Stimulated activated naive CD8-positive, alpha-beta T cell treated with anti-CD3 and anti-CD28 coated beads, Interleukin-15, amount 100 ng/mL, for 72 hours (primary cell): ENCODE measurements at regions not wholly inside any gene's neighbourhood (a gene's known extent, or its start where the extent isn't known, plus 50 kb on each side); places are given as distances from the start of the nearest gene placed in this dataset.
"Not testable (repeated sequence)": the region's sequence is repeated elsewhere in the genome, so short reads cannot be mapped to it uniquely, and the experiment has no call there.

Source experiments
- ATAC-seq: fragments of 150-1000 bp; cut with Tn5 transposase; 2 replicates; pipeline ENCODE4 v1.10.0; 2021; ENCODE audit warnings: mild to moderate bottlenecking, moderate library complexity
- DNase-seq, 2 donors: peaks; one replicate each; pipeline ENCODE4 v3.0.0; 2021 to 2022
- H3K27ac Mint-ChIP-seq, 2 donors: one replicate each; pipeline ENCODE4 v1.8.0; 2022; ENCODE audit warnings: mild to moderate bottlenecking in 2 of 2, mixed read lengths in 2 of 2, moderate library complexity in 2 of 2
- H3K27me3 Mint-ChIP-seq: one replicate; pipeline ENCODE4 v1.8.0; 2022; ENCODE audit warnings: mixed read lengths
- H3K4me1 Mint-ChIP-seq: one replicate; pipeline ENCODE4 v1.8.0; 2022; ENCODE audit warnings: mild to moderate bottlenecking, mixed read lengths
- H3K4me3 Mint-ChIP-seq, 2 donors: one replicate each; pipeline ENCODE4 v1.8.0; 2022; ENCODE audit warnings: mild to moderate bottlenecking in 2 of 2, mixed read lengths in 2 of 2, moderate library complexity in 1 of 2
- H3K9me3 Mint-ChIP-seq, 2 donors: one replicate each; pipeline ENCODE4 v1.8.0; 2022; ENCODE audit warnings: mixed read lengths in 2 of 2

GRCh38 chr5:158236511-158237335, 377.8 kb upstream of the CLINT1 start:
- no peak for DNase-seq
- no peaks in the 10 kb centered on the region for H3K27me3 Mint-ChIP-seq
- peaks cover 0 to 6% of the 10 kb centered on the region in 2 donors for H3K9me3 Mint-ChIP-seq
- no peak overlapping the region for H3K4me3 Mint-ChIP-seq
- H3K4me1 Mint-ChIP-seq = peaks cover 18% of the 10 kb centered on the region
- H3K27ac Mint-ChIP-seq = peak overlapping the region in 1 of 2 donors; percentile 12
- peak; percentile 59 for ATAC-seq

- no peak for DNase-seq
- Mint-ChIP-seq H3K27me3 (no peaks in the 10 kb centered on the region), H3K4me1 (peaks cover 18% of the 10 kb centered on the region), H3K9me3 (peaks cover 0 to 7% of the 10 kb centered on the region in 2 donors), H3K27ac (no peak overlapping the region), H3K4me3 (no peak overlapping the region)
- no peak for ATAC-seq
Measured at GRCh38 chr5:158235159-158235547, 376.2 kb upstream of the CLINT1 start.

- Mint-ChIP-seq H3K27me3 (no peaks in the 10 kb centered on the region), H3K4me3 (peak overlapping the region; percentile 3 to 37), H3K9me3 (peaks cover 0 to 7% of the 10 kb centered on the region in 2 donors), H3K27ac (no peak overlapping the region), H3K4me1 (peaks cover 18% of the 10 kb centered on the region)
- no peak for DNase-seq
- ATAC-seq = peak; percentile 80
Measured at GRCh38 chr5:158234323-158235158, 375.6 kb upstream of the CLINT1 start.

- ATAC-seq (no peak), DNase-seq (no peak)
- H3K4me3 Mint-ChIP-seq = no peak overlapping the region
- no peaks in the 10 kb centered on the region for H3K27me3 Mint-ChIP-seq
- peaks cover 0 to 7% of the 10 kb centered on the region in 2 donors for H3K9me3 Mint-ChIP-seq
- H3K27ac Mint-ChIP-seq = no peak overlapping the region
- peaks cover 18% of the 10 kb centered on the region for H3K4me1 Mint-ChIP-seq
Measured at GRCh38 chr5:158233735-158234322, 374.9 kb upstream of the CLINT1 start.

- DNase-seq, H3K4me1 Mint-ChIP-seq, H3K27me3 Mint-ChIP-seq, H3K4me3 Mint-ChIP-seq, ATAC-seq, H3K27ac Mint-ChIP-seq: not testable (repeated sequence)
- peaks cover 0 to 18% of the 10 kb centered on the region in 2 donors for H3K9me3 Mint-ChIP-seq
Measured at GRCh38 chr5:158227314-158227713, 368.4 kb upstream of the CLINT1 start.

- H3K4me1 Mint-ChIP-seq = no peaks in the 10 kb centered on the region
- DNase-seq = no peak
- no peak overlapping the region for H3K27ac Mint-ChIP-seq
- H3K9me3 Mint-ChIP-seq = peaks cover 0 to 11% of the 10 kb centered on the region in 2 donors
- no peak for ATAC-seq
- H3K27me3 Mint-ChIP-seq = no peaks in the 10 kb centered on the region
- H3K4me3 Mint-ChIP-seq = no peak overlapping the region
Measured at GRCh38 chr5:158226496-158226895, 367.6 kb upstream of the CLINT1 start.

GRCh38 chr5:158224253-158224652, 365.3 kb upstream of the CLINT1 start:
- ATAC-seq (no peak), DNase-seq (no peak)
- no peaks in the 10 kb centered on the region for H3K4me1 Mint-ChIP-seq
- peaks cover 0 to 11% of the 10 kb centered on the region in 2 donors for H3K9me3 Mint-ChIP-seq
- H3K27me3 Mint-ChIP-seq = no peaks in the 10 kb centered on the region
- peak overlapping the region in 1 of 2 donors; percentile 42 for H3K27ac Mint-ChIP-seq
- H3K4me3 Mint-ChIP-seq = no peak overlapping the region

GRCh38 chr5:158223054-158223600, 364.2 kb upstream of the CLINT1 start:
- Mint-ChIP-seq H3K27ac (no peak overlapping the region), H3K9me3 (peaks cover 0 to 11% of the 10 kb centered on the region in 2 donors), H3K27me3 (no peaks in the 10 kb centered on the region), H3K4me1 (no peaks in the 10 kb centered on the region), H3K4me3 (no peak overlapping the region)
- ATAC-seq (no peak), DNase-seq (no peak)

GRCh38 chr5:158212917-158213316, 354.0 kb upstream of the CLINT1 start:
- Mint-ChIP-seq H3K4me3 (no peak overlapping the region), H3K27me3 (no peaks in the 10 kb centered on the region), H3K9me3 (peaks cover 0 to 5% of the 10 kb centered on the region in 2 donors), H3K27ac (no peak overlapping the region), H3K4me1 (no peaks in the 10 kb centered on the region)
- no peak for DNase-seq
- ATAC-seq = no peak

GRCh38 chr5:158212237-158212636, 353.3 kb upstream of the CLINT1 start:
- ATAC-seq (no peak), DNase-seq (no peak)
- no peak overlapping the region for H3K4me3 Mint-ChIP-seq
- peaks cover 0 to 5% of the 10 kb centered on the region in 2 donors for H3K9me3 Mint-ChIP-seq
- H3K27ac Mint-ChIP-seq = peak overlapping the region in 1 of 2 donors; percentile 43
- no peaks in the 10 kb centered on the region for H3K27me3 Mint-ChIP-seq
- no peaks in the 10 kb centered on the region for H3K4me1 Mint-ChIP-seq

- H3K4me3 Mint-ChIP-seq = no peak overlapping the region
- no peaks in the 10 kb centered on the region for H3K4me1 Mint-ChIP-seq
- ATAC-seq = no peak
- H3K27me3 Mint-ChIP-seq = no peaks in the 10 kb centered on the region
- no peaks in the 10 kb centered on the region for H3K9me3 Mint-ChIP-seq
- peak overlapping the region in 1 of 2 donors; percentile 9 for H3K27ac Mint-ChIP-seq
- no peak for DNase-seq
Measured at GRCh38 chr5:158209219-158209908, 350.4 kb upstream of the CLINT1 start.

- H3K27ac Mint-ChIP-seq = no peak overlapping the region
- no peaks in the 10 kb centered on the region for H3K9me3 Mint-ChIP-seq
- no peaks in the 10 kb centered on the region for H3K4me1 Mint-ChIP-seq
- H3K4me3 Mint-ChIP-seq = no peak overlapping the region
- ATAC-seq (no peak), DNase-seq (no peak)
- no peaks in the 10 kb centered on the region for H3K27me3 Mint-ChIP-seq
Measured at GRCh38 chr5:158207733-158208132, 348.8 kb upstream of the CLINT1 start.

GRCh38 chr5:158205992-158206391, 347.0 kb upstream of the CLINT1 start:
- no peaks in the 10 kb centered on the region for H3K27me3 Mint-ChIP-seq
- H3K9me3 Mint-ChIP-seq = no peaks in the 10 kb centered on the region
- H3K4me1 Mint-ChIP-seq = no peaks in the 10 kb centered on the region
- H3K27ac Mint-ChIP-seq = no peak overlapping the region
- ATAC-seq (no peak), DNase-seq (no peak)
- no peak overlapping the region for H3K4me3 Mint-ChIP-seq

GRCh38 chr5:158203261-158203660, 344.3 kb upstream of the CLINT1 start:
- no peak for DNase-seq
- Mint-ChIP-seq H3K4me3 (no peak overlapping the region), H3K4me1 (no peaks in the 10 kb centered on the region), H3K9me3 (no peaks in the 10 kb centered on the region), H3K27ac (no peak overlapping the region), H3K27me3 (no peaks in the 10 kb centered on the region)
- ATAC-seq = no peak

- Mint-ChIP-seq H3K9me3 (no peaks in the 10 kb centered on the region), H3K4me3 (no peak overlapping the region)
- ATAC-seq = no peak
Measured at GRCh38 chr5:158202801-158203200, 343.9 kb upstream of the CLINT1 start.

More at GRCh38 chr5:158202801-158203200, 343.9 kb upstream of the CLINT1 start:
- no peak for DNase-seq
- H3K4me1 Mint-ChIP-seq = no peaks in the 10 kb centered on the region
- no peak overlapping the region for H3K27ac Mint-ChIP-seq
- H3K27me3 Mint-ChIP-seq = no peaks in the 10 kb centered on the region
